ENCODE measurements at regions not wholly inside any gene's neighbourhood (a gene's known extent, or its start where the extent isn't known, plus 50 kb on each side); places are given as distances from the start of the nearest gene placed in this dataset.

- H3K4me1 ChIP-seq (ENCODE audit: insufficient read depth, low read length), result no peaks in the 10 kb centered on the region
- H3K79me2 ChIP-seq (ENCODE audit: insufficient read depth, low read length), result no peaks in the 10 kb centered on the region
- no peaks in the 10 kb centered on the region for H3K27me3 ChIP-seq (ENCODE audit: insufficient read depth, low read length, poor library complexity)
- ATAC-seq (ENCODE audit: insufficient read depth, low read depth), result no peak
- no peak for DNase-seq
- no peak for TF ChIP-seq EZH2 (IDR thresholded peaks at IDR 0.05; ENCODE audit: borderline replicate concordance, low read depth, low read length, severe bottlenecking)
- no peak for TF ChIP-seq CTCF (IDR thresholded peaks at IDR 0.05; ENCODE audit: borderline replicate concordance, extremely low read depth, low read length, poor library complexity, severe bottlenecking)
- no peak overlapping the region for H3K4me3 ChIP-seq (ENCODE audit: low read depth in 1 of 2, low read length in 2 of 2)
- no peak overlapping the region for H3K4me2 ChIP-seq (ENCODE audit: insufficient read depth, low read length)
- H3K9ac ChIP-seq (ENCODE audit: low read depth, low read length), result no peak overlapping the region
- H4K20me1 ChIP-seq (ENCODE audit: insufficient read depth, low read length), result no peaks in the 10 kb centered on the region
- no peaks in the 10 kb centered on the region for H3K36me3 ChIP-seq (ENCODE audit: insufficient read depth, low read length)
- H3K27ac ChIP-seq (ENCODE audit: low read length), result no peak overlapping the region
- H2AFZ ChIP-seq (ENCODE audit: low read depth, low read length), result no peak overlapping the region
- H3K9me3 ChIP-seq (ENCODE audit: insufficient read depth, low read length, severe bottlenecking), result no peaks in the 10 kb centered on the region
Measured at GRCh38 chr2:15714002-15714401, 122.3 kb downstream of the DDX1 start.

DNA sequence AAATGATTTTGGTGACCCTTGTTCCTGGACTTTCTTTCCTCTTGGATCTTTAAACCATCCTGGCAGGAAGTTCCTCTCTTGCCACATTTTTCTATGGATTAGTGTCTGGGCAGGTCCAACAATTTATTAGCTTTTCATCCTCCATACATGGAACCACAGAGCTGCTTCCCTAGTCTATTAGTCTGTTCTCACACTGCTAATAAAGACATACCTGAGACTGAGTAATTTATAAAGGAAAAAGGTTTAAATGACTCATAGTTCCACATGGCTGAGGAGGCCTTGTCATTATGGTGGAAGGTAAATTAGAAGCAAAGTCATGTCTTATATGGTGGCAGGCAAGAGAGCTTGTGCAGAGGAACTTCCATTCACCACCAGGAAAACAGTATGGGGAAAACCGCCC, 122.9 kb downstream of the DDX1 start:
- no peak overlapping the region for H3K4me3 ChIP-seq (ENCODE audit: low read depth in 1 of 2, low read length in 2 of 2)
- no peaks in the 10 kb centered on the region for H3K36me3 ChIP-seq (ENCODE audit: insufficient read depth, low read length)
- no peaks in the 10 kb centered on the region for H3K27me3 ChIP-seq (ENCODE audit: insufficient read depth, low read length, poor library complexity)
- H3K4me1 ChIP-seq (ENCODE audit: insufficient read depth, low read length), result no peaks in the 10 kb centered on the region
- ATAC-seq (ENCODE audit: insufficient read depth, low read depth) (no peak), DNase-seq (no peak)
- no peaks in the 10 kb centered on the region for H3K79me2 ChIP-seq (ENCODE audit: insufficient read depth, low read length)
- no peak overlapping the region for H3K9ac ChIP-seq (ENCODE audit: low read depth, low read length)
- H3K27ac ChIP-seq (ENCODE audit: low read length), result no peak overlapping the region
- H3K4me2 ChIP-seq (ENCODE audit: insufficient read depth, low read length), result no peak overlapping the region
- TF ChIP-seq EZH2 (IDR thresholded peaks at IDR 0.05; ENCODE audit: borderline replicate concordance, low read depth, low read length, severe bottlenecking) (no peak), CTCF (IDR thresholded peaks at IDR 0.05; ENCODE audit: borderline replicate concordance, extremely low read depth, low read length, poor library complexity, severe bottlenecking) (no peak)
- no peaks in the 10 kb centered on the region for H3K9me3 ChIP-seq (ENCODE audit: insufficient read depth, low read length, severe bottlenecking)
- no peaks in the 10 kb centered on the region for H4K20me1 ChIP-seq (ENCODE audit: insufficient read depth, low read length)
- no peak overlapping the region for H2AFZ ChIP-seq (ENCODE audit: low read depth, low read length)

- H3K27me3 ChIP-seq (ENCODE audit: insufficient read depth, low read length, poor library complexity), result no peaks in the 10 kb centered on the region
- no peak overlapping the region for H3K4me3 ChIP-seq (ENCODE audit: low read depth in 1 of 2, low read length in 2 of 2)
- H3K4me1 ChIP-seq (ENCODE audit: insufficient read depth, low read length), result no peaks in the 10 kb centered on the region
- H3K36me3 ChIP-seq (ENCODE audit: insufficient read depth, low read length), result no peaks in the 10 kb centered on the region
- no peak for ATAC-seq (ENCODE audit: insufficient read depth, low read depth)
- no peak overlapping the region for H3K4me2 ChIP-seq (ENCODE audit: insufficient read depth, low read length)
- no peak for DNase-seq
- H4K20me1 ChIP-seq (ENCODE audit: insufficient read depth, low read length), result no peaks in the 10 kb centered on the region
- H3K9ac ChIP-seq (ENCODE audit: low read depth, low read length), result no peak overlapping the region
- no peaks in the 10 kb centered on the region for H3K9me3 ChIP-seq (ENCODE audit: insufficient read depth, low read length, severe bottlenecking)
- no peak overlapping the region for H3K27ac ChIP-seq (ENCODE audit: low read length)
- no peaks in the 10 kb centered on the region for H3K79me2 ChIP-seq (ENCODE audit: insufficient read depth, low read length)
- no peak overlapping the region for H2AFZ ChIP-seq (ENCODE audit: low read depth, low read length)
- TF ChIP-seq CTCF (IDR thresholded peaks at IDR 0.05; ENCODE audit: borderline replicate concordance, extremely low read depth, low read length, poor library complexity, severe bottlenecking) (no peak), EZH2 (IDR thresholded peaks at IDR 0.05; ENCODE audit: borderline replicate concordance, low read depth, low read length, severe bottlenecking) (no peak)
Measured at GRCh38 chr2:15715596-15715995, 123.9 kb downstream of the DDX1 start.

All from DND-41 (cell line).